ENCODE measurements at regions not wholly inside any gene's neighbourhood (a gene's known extent, or its start where the extent isn't known, plus 50 kb on each side); places are given as distances from the start of the nearest gene placed in this dataset.

DNA sequence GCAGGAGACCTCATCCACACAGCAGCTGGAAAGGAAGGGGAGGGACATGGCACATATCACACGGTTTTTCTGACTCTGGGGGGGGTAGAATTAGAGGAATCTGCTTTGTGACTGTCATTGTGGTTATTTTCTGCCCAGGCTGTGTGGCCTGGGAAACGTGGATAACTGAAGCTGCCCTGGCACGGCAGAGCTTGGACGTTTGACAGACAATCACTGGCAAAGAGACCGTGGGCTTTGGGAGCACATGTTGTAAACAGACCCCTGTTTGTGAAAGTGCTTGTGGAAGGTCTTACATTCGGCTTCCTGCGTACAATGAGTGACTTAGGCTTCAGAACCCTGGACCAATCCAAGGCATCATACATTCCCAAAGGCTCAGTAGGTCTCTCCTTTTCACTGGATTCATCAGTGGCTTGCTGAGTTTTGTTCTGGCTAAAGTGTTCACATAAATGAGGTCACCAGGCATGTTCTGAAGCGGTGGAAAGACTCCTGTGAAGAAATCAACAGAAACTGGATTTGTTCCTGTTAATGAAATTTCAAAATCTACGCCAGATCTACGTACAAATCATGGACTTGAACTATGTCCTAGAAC, 188.2 kb downstream of the TEX36 start:
- no peaks in the 10 kb centered on the region for H4K20me1 ChIP-seq (ENCODE audit: low read depth)
- no peak overlapping the region for H3K4me3 ChIP-seq
- H3K27ac ChIP-seq = no peak overlapping the region
- H3K36me3 Mint-ChIP-seq = no peaks in the 10 kb centered on the region
- peak overlapping the region; percentile 38 for H3K27ac Mint-ChIP-seq
- no peaks in the 10 kb centered on the region for H3K9me3 Mint-ChIP-seq
- no peak overlapping the region for H3K9ac ChIP-seq
- no peaks in the 10 kb centered on the region for H3K27me3 ChIP-seq
- H3K27me3 Mint-ChIP-seq (ENCODE audit: insufficient read depth, low read depth) = peaks cover 2% of the 10 kb centered on the region
- H3K4me1 ChIP-seq = no peaks in the 10 kb centered on the region
- TF ChIP-seq EZH2 (IDR thresholded peaks at IDR 0.05) (no peak), EZH2phosphoT487 (IDR thresholded peaks at IDR 0.05) (no peak)
- TF ChIP-seq, protein P1, sequence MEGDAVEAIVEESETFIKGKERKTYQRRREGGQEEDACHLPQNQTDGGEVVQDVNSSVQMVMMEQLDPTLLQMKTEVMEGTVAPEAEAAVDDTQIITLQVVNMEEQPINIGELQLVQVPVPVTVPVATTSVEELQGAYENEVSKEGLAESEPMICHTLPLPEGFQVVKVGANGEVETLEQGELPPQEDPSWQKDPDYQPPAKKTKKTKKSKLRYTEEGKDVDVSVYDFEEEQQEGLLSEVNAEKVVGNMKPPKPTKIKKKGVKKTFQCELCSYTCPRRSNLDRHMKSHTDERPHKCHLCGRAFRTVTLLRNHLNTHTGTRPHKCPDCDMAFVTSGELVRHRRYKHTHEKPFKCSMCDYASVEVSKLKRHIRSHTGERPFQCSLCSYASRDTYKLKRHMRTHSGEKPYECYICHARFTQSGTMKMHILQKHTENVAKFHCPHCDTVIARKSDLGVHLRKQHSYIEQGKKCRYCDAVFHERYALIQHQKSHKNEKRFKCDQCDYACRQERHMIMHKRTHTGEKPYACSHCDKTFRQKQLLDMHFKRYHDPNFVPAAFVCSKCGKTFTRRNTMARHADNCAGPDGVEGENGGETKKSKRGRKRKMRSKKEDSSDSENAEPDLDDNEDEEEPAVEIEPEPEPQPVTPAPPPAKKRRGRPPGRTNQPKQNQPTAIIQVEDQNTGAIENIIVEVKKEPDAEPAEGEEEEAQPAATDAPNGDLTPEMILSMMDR (IDR thresholded peaks at IDR 0.05) = no peak
- H3K4me1 Mint-ChIP-seq = peaks cover 30% of the 10 kb centered on the region
- no peaks in the 10 kb centered on the region for H3F3A ChIP-seq (ENCODE audit: low read depth)
- DNase-seq (ENCODE audit: low spot score) = no peak
- H3K9me3 ChIP-seq (ENCODE audit: low read depth) = no peaks in the 10 kb centered on the region
- H3K4me3 Mint-ChIP-seq = peak overlapping the region; percentile 42
- no peaks in the 10 kb centered on the region for H3K36me3 ChIP-seq
- peak overlapping the region; percentile 75 for H2AFZ ChIP-seq (replicated peaks)
- no peaks in the 10 kb centered on the region for H3K79me2 ChIP-seq (ENCODE audit: low read depth)
- no peak overlapping the region for H3K4me2 ChIP-seq

DNA sequence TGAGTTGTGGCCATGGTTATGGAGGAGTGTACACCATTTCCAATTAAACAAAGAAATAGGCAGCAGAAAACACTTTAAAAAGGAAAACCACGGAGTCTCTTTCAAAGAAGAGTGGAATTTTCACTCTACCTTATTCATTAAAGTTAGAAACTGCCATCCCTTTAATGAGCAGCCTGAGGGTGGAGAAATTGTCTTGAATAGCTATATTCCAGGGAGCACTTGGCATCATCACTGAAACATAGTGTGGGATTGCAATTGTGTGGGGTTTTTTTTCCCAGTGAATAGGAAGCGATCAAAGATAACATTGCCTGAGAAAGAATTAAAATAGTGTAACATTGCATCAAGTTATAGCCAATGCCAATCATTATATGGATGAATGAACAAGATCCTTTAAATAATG, 191.6 kb downstream of the TEX36 start:
- no peak for DNase-seq (ENCODE audit: low spot score)
- Histone ChIP-seq H3K4me1 (no peaks in the 10 kb centered on the region), H3K27me3 (no peaks in the 10 kb centered on the region), H3K4me3 (no peak overlapping the region), H3K79me2 (ENCODE audit: low read depth) (no peaks in the 10 kb centered on the region), H4K20me1 (ENCODE audit: low read depth) (no peaks in the 10 kb centered on the region), H3K4me2 (no peak overlapping the region), H2AFZ (replicated peaks) (no peak overlapping the region), H3F3A (ENCODE audit: low read depth) (no peaks in the 10 kb centered on the region), H3K9me3 (ENCODE audit: low read depth) (no peaks in the 10 kb centered on the region), H3K36me3 (no peaks in the 10 kb centered on the region), H3K9ac (no peak overlapping the region), H3K27ac (no peak overlapping the region)
- Mint-ChIP-seq H3K27me3 (ENCODE audit: insufficient read depth, low read depth) (peaks cover 2% of the 10 kb centered on the region), H3K36me3 (no peaks in the 10 kb centered on the region), H3K4me1 (peaks cover 36% of the 10 kb centered on the region), H3K9me3 (no peaks in the 10 kb centered on the region), H3K27ac (no peak overlapping the region), H3K4me3 (no peak overlapping the region)
- TF ChIP-seq, protein P1 (IDR thresholded peaks at IDR 0.05) = no peak
- no peak for TF ChIP-seq EZH2 (IDR thresholded peaks at IDR 0.05)
- TF ChIP-seq EZH2phosphoT487 (IDR thresholded peaks at IDR 0.05) = no peak

DNA sequence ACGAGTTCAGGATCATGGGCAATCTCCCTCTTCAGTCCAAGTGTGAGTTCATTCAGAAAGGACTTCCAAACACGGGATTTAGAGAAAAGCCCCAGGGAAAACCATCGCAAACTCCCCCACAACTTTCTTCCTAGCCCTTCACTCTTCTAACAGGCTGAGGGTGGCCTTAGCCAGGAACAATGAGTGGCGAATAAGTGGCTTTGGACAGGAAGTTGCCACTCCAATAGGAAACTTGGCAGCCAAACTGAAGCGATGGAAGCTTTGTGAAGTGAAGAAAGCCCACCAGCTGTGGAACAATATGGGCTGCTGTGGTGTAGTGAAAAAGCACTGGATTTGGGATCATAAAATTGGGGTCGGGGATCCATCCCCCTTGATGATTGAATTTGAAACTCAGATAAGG, 193.2 kb downstream of the TEX36 start:
- H3K27me3 Mint-ChIP-seq (ENCODE audit: insufficient read depth, low read depth) = peaks cover 2% of the 10 kb centered on the region
- Histone ChIP-seq H3K27me3 (no peaks in the 10 kb centered on the region), H3K27ac (no peak overlapping the region), H4K20me1 (ENCODE audit: low read depth) (no peaks in the 10 kb centered on the region), H3K36me3 (no peaks in the 10 kb centered on the region), H2AFZ (replicated peaks) (no peak overlapping the region), H3K9ac (no peak overlapping the region), H3K4me2 (no peak overlapping the region), H3K4me3 (no peak overlapping the region), H3K4me1 (no peaks in the 10 kb centered on the region), H3F3A (ENCODE audit: low read depth) (no peaks in the 10 kb centered on the region), H3K79me2 (ENCODE audit: low read depth) (no peaks in the 10 kb centered on the region), H3K9me3 (ENCODE audit: low read depth) (no peaks in the 10 kb centered on the region)
- no peak for TF ChIP-seq EZH2 (IDR thresholded peaks at IDR 0.05)
- TF ChIP-seq, protein P1 (IDR thresholded peaks at IDR 0.05) = no peak
- TF ChIP-seq EZH2phosphoT487 (IDR thresholded peaks at IDR 0.05) = no peak
- no peak overlapping the region for H3K4me3 Mint-ChIP-seq
- H3K4me1 Mint-ChIP-seq = peaks cover 34% of the 10 kb centered on the region
- DNase-seq (ENCODE audit: low spot score) = peak; percentile 21
- H3K36me3 Mint-ChIP-seq = no peaks in the 10 kb centered on the region
- H3K27ac Mint-ChIP-seq = no peak overlapping the region
- H3K9me3 Mint-ChIP-seq = no peaks in the 10 kb centered on the region

All from neural progenitor cell (in vitro differentiated cells).